Cardiac muscle cell (in vitro differentiated cells and primary cell): ENCODE measurements at regions not wholly inside any gene's neighbourhood (a gene's known extent, or its start where the extent isn't known, plus 50 kb on each side); places are given as distances from the start of the nearest gene placed in this dataset.

Experiments used
- DNase-seq, 2 donors: peaks; one replicate each; pipeline versions ENCODE4 v3.0.0 to v3.0.0-alpha.2; 2010 to 2017; ENCODE audit warnings: low read depth in 1 of 2, low spot score in 1 of 2
- H3K27ac ChIP-seq: fragments of 200-600 bp; sonication (generic); 2 replicates; pipeline ENCODE4 v1.5.1; 2016
- H3K27me3 ChIP-seq: fragments of 200-600 bp; sonication (generic); 2 replicates; pipeline ENCODE4 v1.6.0; 2016; ENCODE audit warnings: control low read depth
- H3K36me3 ChIP-seq: fragments of 200-600 bp; sonication (generic); 2 replicates; pipeline ENCODE4 v1.5.1; 2016; ENCODE audit warnings: control low read depth
- H3K4me1 ChIP-seq: fragments of 200-600 bp; sonication (generic); 2 replicates; pipeline ENCODE4 v1.8.1; 2017; ENCODE audit warnings: low read depth, mild to moderate bottlenecking, mixed run types
- H3K4me3 ChIP-seq: fragments of 200-600 bp; sonication (generic); 2 replicates; pipeline ENCODE4 v1.5.1; 2016; ENCODE audit warnings: mild to moderate bottlenecking
- H3K9me3 ChIP-seq: fragments of 200-600 bp; sonication (generic); 2 replicates; pipeline ENCODE4 v1.5.1; 2017; ENCODE audit warnings: low read depth, mild to moderate bottlenecking, control low read depth
- CTCF ChIP-seq: IDR thresholded peaks from 2 replicates; pipeline ENCODE4 v1.5.1; 2012; ENCODE audit warnings: low read depth, mild to moderate bottlenecking, low read length

GRCh38 chr17:427327-427726 lies 74.7 kb upstream of the RPH3AL start:
- DNase-seq: no peak
- no peaks in the 10 kb centered on the region for H3K27me3 ChIP-seq
- no peak overlapping the region for H3K4me3 ChIP-seq
- no peaks in the 10 kb centered on the region for H3K4me1 ChIP-seq
- no peak overlapping the region for H3K27ac ChIP-seq
- no peaks in the 10 kb centered on the region for H3K9me3 ChIP-seq
- no peaks in the 10 kb centered on the region for H3K36me3 ChIP-seq
- no peak for TF ChIP-seq CTCF

GRCh38 chr17:422196-422930 lies 69.8 kb upstream of the RPH3AL start:
- no peak overlapping the region for H3K4me3 ChIP-seq
- H3K27ac ChIP-seq: no peak overlapping the region
- H3K4me1 ChIP-seq: no peaks in the 10 kb centered on the region
- H3K9me3 ChIP-seq: no peaks in the 10 kb centered on the region
- DNase-seq: no peak
- no peaks in the 10 kb centered on the region for H3K36me3 ChIP-seq
- H3K27me3 ChIP-seq: no peaks in the 10 kb centered on the region
- no peak for TF ChIP-seq CTCF

- TF ChIP-seq CTCF: no peak
- Histone ChIP-seq H3K4me1 (no peaks in the 10 kb centered on the region), H3K27me3 (no peaks in the 10 kb centered on the region), H3K27ac (no peak overlapping the region), H3K36me3 (no peaks in the 10 kb centered on the region), H3K9me3 (no peaks in the 10 kb centered on the region), H3K4me3 (no peak overlapping the region)
- DNase-seq: no peak
Measured at GRCh38 chr17:420479-421175, 68.0 kb upstream of the RPH3AL start.

- H3K9me3 ChIP-seq: no peaks in the 10 kb centered on the region
- no peak for DNase-seq
- H3K36me3 ChIP-seq: no peaks in the 10 kb centered on the region
- TF ChIP-seq CTCF: no peak
- no peak overlapping the region for H3K27ac ChIP-seq
- H3K27me3 ChIP-seq: no peaks in the 10 kb centered on the region
- H3K4me1 ChIP-seq: no peaks in the 10 kb centered on the region
- H3K4me3 ChIP-seq: no peak overlapping the region
Measured at GRCh38 chr17:419073-419735, 66.6 kb upstream of the RPH3AL start.

- Histone ChIP-seq H3K4me1 (no peaks in the 10 kb centered on the region), H3K27me3 (no peaks in the 10 kb centered on the region), H3K36me3 (no peaks in the 10 kb centered on the region), H3K9me3 (no peaks in the 10 kb centered on the region), H3K27ac (no peak overlapping the region), H3K4me3 (no peak overlapping the region)
- no peak for TF ChIP-seq CTCF
- DNase-seq: no peak
Measured at GRCh38 chr17:418421-418751, 65.8 kb upstream of the RPH3AL start.
